ENCODE measurements at regions not wholly inside any gene's neighbourhood (a gene's known extent, or its start where the extent isn't known, plus 50 kb on each side); places are given as distances from the start of the nearest gene placed in this dataset.

DNA sequence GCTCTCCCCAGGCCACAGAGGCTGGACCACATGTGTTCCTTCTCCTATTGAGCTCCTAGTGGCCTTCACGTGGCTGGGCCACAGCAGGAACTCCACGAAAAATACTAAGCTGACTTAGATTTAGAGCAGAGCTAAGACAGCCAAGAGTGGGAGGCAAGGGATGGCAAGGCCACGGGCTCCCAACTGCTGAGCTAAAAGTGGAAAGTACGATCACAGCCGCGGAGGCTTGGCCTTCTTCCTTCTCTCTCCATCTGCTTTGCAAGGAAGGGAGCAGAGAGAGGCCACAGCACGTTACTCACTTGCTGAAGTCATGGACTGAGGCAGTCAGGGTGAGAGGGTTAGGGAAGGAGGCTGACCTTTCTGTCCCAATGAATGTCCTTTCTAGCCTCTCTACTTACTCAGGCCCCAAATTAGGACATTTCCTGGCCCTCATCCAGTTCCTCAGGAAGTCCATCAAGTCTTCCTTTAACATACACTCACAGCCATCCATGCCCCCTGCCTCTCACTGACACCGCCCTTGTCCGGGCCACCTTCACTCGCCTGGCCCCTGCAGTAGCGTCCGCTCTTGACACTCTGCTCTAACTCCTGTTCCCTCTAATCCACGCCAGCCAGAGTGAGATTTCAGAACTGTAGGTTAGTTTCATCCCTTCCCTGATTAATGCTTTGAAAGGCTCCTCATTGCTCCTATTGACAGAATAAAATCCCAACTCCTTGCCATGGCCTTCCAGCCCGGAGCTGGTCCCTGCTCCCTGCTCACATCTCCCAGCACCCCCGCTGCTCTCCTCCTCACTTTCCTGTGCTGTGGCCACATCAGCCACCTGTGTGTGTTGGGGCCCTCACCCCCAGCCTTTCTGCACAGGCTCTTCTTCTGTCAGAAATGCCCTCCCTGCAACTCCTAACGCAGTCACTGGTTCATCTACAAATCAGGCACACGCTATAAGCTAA is 204.2 kb downstream of the CYP26B1 start:
- TF ChIP-seq, protein P1, sequence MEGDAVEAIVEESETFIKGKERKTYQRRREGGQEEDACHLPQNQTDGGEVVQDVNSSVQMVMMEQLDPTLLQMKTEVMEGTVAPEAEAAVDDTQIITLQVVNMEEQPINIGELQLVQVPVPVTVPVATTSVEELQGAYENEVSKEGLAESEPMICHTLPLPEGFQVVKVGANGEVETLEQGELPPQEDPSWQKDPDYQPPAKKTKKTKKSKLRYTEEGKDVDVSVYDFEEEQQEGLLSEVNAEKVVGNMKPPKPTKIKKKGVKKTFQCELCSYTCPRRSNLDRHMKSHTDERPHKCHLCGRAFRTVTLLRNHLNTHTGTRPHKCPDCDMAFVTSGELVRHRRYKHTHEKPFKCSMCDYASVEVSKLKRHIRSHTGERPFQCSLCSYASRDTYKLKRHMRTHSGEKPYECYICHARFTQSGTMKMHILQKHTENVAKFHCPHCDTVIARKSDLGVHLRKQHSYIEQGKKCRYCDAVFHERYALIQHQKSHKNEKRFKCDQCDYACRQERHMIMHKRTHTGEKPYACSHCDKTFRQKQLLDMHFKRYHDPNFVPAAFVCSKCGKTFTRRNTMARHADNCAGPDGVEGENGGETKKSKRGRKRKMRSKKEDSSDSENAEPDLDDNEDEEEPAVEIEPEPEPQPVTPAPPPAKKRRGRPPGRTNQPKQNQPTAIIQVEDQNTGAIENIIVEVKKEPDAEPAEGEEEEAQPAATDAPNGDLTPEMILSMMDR (IDR thresholded peaks at IDR 0.05) = no peak
- TF ChIP-seq POLR2A (IDR thresholded peaks at IDR 0.05) = no peak
